Stomach smooth muscle (tissue), 2 donors: ENCODE measurements at regions not wholly inside any gene's neighbourhood (a gene's known extent, or its start where the extent isn't known, plus 50 kb on each side); places are given as distances from the start of the nearest gene placed in this dataset.

Source experiments
- H3K27ac ChIP-seq: one replicate; pipeline ENCODE4 v1.7.0; 2013; ENCODE audit warnings: mild to moderate bottlenecking, low read length, inconsistent platforms
- H3K27me3 ChIP-seq, 2 donors: one replicate each; pipeline ENCODE4 v1.7.0; 2013; ENCODE audit warnings: low read length in 2 of 2; ENCODE audit not compliant: insufficient read depth in 2 of 2, control insufficient read depth in 1 of 2
- H3K36me3 ChIP-seq, 2 donors: one replicate each; pipeline ENCODE4 v1.7.0; 2013; ENCODE audit warnings: low read length in 2 of 2; ENCODE audit not compliant: control insufficient read depth in 2 of 2, insufficient read depth in 2 of 2
- H3K4me1 ChIP-seq: one replicate; pipeline ENCODE4 v1.7.0; 2013; ENCODE audit warnings: low read length; ENCODE audit not compliant: control insufficient read depth, insufficient read depth
- H3K4me3 ChIP-seq, 2 donors: one replicate each; pipeline ENCODE4 v1.7.0; 2013; ENCODE audit warnings: low read length in 2 of 2
- H3K9ac ChIP-seq, 2 donors: one replicate each; pipeline ENCODE4 v1.7.0; 2013; ENCODE audit warnings: low read length in 2 of 2, mild to moderate bottlenecking in 1 of 2
- H3K9me3 ChIP-seq, 2 donors: one replicate each; pipeline ENCODE4 v1.7.0; 2013; ENCODE audit warnings: low read length in 2 of 2; ENCODE audit not compliant: control insufficient read depth in 2 of 2
- donor health status: healthy.
- donor health status: Pancreatic carcinoma.

DNA sequence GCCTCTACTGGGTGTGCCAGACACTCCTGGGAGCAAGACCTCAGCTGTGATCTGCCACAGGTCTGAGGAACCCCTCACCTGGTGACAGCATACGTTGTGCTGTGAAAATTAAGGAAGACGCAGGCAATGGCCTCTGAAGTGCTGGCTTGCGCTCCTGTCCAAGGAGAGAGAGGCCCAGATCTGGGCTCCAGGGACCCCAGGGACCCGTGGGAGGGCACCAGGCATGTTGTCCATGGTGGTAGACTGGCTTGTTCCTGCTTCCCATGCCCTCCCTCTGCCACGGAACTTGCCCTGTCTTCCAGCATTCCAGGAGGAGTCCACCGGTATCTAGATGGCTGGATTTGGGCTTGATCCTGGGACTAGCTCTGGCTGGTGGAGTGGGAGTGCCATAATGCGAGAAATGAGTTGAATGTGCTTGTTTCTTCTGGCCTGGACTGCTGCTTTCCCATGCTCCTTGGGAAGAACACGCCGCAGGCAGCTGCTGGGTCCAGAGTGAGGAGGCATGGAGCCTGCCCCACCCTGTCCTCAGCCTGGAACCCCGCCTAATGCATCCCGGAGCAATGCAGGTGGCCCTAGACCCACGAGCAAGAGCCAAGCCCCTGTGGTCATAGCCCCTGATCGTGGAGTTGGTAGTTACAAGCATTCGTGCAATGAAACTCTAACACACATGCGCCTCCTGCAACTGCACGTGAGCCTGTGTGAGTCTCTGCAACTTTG lies 190.2 kb downstream of the TEX29 start:
- no peaks in the 10 kb centered on the region for H3K4me1 ChIP-seq
- H3K27ac ChIP-seq, result no peak overlapping the region
- H3K9ac ChIP-seq, result no peak overlapping the region
- H3K27me3 ChIP-seq, result peaks cover 5 to 16% of the 10 kb centered on the region in 2 donors
- no peaks in the 10 kb centered on the region for H3K36me3 ChIP-seq
- no peak overlapping the region for H3K4me3 ChIP-seq
- no peaks in the 10 kb centered on the region for H3K9me3 ChIP-seq

DNA sequence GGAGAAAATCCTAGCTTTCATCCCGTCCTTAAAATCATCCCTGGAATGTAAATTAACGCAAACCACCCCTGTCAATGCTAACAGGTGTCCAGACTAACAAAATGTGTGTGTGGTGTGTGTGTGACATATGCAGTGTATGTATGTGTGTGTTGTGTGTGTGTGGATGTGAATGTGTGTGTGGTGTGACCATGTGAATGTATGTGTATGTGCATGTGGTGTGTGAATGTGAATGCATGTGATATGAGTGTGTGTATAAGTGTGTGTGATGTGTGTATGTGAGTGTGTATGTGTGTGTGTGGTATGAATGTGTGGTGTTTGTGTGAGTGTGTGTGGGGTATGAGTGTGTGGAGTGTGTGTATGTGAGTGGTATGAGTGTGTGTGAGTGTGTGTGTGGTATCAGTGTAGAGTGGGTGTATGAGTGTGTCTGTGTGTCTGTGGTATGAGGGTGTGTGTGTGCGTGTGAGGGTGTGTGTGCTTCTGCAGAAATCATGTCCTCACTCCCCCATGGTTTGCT lies 190.8 kb downstream of the TEX29 start:
- Histone ChIP-seq H3K4me1 (no peaks in the 10 kb centered on the region), H3K9ac (no peak overlapping the region), H3K36me3 (no peaks in the 10 kb centered on the region), H3K27ac (no peak overlapping the region), H3K4me3 (no peak overlapping the region), H3K9me3 (no peaks in the 10 kb centered on the region), H3K27me3 (peaks cover 5 to 17% of the 10 kb centered on the region in 2 donors)

DNA sequence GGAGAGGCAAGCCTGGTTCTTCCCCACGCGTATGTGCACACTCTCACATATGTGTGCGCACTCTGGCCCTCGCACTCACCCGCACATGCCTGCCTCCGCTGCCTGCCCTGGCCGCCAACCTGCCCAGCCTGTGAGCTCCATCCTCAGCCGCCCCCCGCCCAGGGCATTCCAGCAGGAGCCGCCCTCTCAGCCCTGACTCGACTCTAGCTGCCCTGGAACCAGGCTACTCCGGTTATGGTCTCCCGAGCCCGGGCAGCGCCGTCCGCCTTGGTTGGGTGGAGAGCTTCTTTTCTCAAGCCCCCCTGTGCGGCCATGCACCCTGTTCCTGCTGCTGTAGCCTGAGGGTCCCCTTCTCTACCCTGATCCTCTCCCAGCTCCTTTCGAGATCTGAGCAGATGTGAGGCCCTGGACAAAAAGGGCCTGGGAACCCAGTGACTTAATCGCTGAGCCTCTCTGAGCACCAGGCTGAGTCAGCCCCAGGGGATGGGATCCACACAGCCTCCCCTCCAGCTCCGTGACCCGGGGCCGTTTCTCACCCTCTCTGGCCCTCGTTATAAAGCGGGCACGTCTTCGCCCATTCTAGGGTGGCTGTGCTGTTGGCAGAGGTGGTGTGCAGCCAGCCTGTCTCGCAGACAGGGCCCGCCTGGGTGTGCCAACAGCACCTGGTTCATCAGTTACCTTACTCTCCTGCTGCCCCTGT lies 191.5 kb downstream of the TEX29 start:
- Histone ChIP-seq H3K36me3 (no peaks in the 10 kb centered on the region), H3K27me3 (peaks cover 4 to 19% of the 10 kb centered on the region in 2 donors), H3K4me1 (no peaks in the 10 kb centered on the region), H3K27ac (no peak overlapping the region), H3K9me3 (no peaks in the 10 kb centered on the region), H3K9ac (no peak overlapping the region), H3K4me3 (no peak overlapping the region)

DNA sequence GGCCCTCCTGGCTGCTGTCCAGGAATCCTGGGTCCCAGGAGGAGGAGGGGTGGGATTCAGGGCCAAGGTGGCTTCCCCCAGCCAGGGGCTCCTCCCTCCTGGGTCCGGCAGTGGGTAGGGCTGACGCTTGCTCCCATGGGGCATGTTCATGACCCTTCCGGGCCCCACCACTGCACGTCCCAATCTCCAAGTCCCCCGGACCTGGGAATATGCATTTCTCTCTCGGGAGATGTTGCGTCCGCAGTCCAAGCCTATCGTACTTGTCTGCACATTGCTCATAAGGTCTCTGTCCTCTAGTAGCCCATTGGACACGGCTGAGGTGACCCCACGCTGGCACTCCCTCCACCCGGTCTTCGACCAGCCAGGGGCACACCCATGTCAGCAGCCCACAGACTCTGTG lies 192.3 kb downstream of the TEX29 start:
- no peak overlapping the region for H3K4me3 ChIP-seq
- H3K9me3 ChIP-seq, result no peaks in the 10 kb centered on the region
- no peak overlapping the region for H3K27ac ChIP-seq
- H3K27me3 ChIP-seq, result peaks cover 8 to 23% of the 10 kb centered on the region in 2 donors
- no peak overlapping the region for H3K9ac ChIP-seq
- H3K36me3 ChIP-seq, result no peaks in the 10 kb centered on the region
- no peaks in the 10 kb centered on the region for H3K4me1 ChIP-seq

DNA sequence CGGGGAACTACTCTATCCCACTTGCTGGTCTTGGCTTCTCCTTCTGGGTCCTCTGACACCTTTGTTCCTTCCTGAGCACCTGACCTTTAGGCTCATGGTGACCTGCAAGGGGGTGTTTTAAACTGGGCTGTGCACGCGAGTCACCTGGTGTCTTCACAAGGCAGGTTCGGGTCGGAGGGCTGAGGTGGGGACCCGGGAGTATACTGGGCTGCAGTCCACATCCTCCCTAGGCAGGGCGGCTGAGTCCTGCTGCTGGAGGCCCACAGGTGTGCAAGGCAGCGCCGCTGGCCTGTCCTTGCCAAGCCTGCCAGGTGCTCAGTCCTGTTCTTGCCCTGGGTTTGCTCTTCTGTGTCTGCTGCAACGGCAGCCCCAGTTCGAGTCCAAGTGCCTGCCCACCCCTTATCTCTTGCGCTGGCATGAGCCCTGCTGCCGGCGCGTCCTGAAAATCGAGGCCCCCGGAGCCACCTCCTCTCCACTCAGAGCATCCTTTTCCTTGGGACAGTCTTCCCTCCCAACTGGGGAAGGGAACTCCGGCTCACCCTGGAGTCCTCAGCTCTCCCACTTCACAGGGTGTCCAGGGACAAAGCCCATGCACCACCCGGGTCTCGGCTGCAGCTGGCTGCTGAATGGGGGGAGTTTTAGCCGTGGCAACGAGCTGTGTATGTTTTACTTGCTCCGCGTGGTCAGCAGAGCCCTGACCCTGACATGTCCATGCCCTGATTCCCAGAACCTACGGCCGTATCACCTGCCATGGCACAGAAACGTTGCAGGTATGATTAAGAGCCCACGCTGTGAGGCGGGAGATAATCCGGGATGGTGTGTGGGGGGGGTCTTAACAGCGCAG lies 193.5 kb downstream of the TEX29 start:
- Histone ChIP-seq H3K27ac (no peak overlapping the region), H3K4me3 (no peak overlapping the region), H3K9me3 (no peaks in the 10 kb centered on the region), H3K9ac (no peak overlapping the region), H3K36me3 (no peaks in the 10 kb centered on the region), H3K27me3 (peaks cover 8 to 25% of the 10 kb centered on the region in 2 donors), H3K4me1 (no peaks in the 10 kb centered on the region)

DNA sequence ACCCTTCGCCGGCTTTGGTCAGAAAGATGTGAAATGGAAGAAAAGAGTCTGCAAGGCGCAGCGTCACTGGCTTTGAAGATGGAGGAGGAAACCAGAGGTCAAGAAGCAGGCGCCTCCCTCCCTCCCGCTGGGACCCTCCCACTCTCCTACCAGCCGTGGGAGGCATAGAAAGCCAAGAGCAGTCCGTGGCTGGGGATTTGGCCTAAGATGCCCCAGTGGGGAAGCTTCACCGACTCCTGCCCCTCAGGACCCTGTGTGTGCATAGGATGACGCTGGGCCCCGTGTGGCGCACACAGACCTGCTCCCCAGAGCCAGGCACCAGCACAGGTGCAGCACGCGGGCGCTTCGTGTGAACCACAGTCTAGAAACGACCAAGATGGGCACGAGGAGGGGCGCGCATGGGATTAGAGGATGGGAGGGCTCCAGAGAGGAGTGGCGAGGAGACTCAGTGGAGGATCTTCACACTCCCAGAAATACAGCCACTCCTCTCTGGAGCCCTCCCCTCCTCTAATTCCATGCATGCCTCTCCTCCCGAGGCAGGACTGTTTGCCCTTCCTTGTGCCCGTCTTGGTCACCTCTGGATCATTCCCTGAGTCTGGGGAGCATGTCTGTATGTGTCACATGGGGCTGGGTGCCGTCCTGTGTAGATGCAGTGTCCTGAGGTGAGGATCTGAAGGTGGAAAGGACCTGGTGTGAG lies 194.3 kb downstream of the TEX29 start:
- Histone ChIP-seq H3K4me1 (no peaks in the 10 kb centered on the region), H3K9me3 (no peaks in the 10 kb centered on the region), H3K27me3 (peaks cover 8 to 25% of the 10 kb centered on the region in 2 donors), H3K36me3 (no peaks in the 10 kb centered on the region), H3K9ac (no peak overlapping the region), H3K4me3 (no peak overlapping the region), H3K27ac (no peak overlapping the region)

DNA sequence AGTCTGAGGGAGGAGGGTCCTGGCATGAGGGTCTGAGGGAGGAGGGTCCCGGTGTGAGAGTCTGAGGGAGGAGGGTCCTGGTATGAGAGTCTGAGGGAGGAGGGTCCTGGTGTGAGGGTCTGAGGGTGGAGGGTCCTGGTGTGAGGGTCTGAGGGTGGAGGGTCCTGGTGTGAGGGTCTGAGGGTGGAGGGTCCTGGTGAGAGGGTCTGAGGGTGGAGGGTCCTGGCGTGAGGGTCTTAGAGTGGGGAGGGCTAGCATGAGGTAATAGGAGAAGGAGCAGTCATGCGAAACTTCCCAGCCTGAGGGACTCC lies 194.8 kb downstream of the TEX29 start:
- no peak overlapping the region for H3K27ac ChIP-seq
- no peak overlapping the region for H3K4me3 ChIP-seq
- H3K36me3 ChIP-seq, result no peaks in the 10 kb centered on the region
- H3K9me3 ChIP-seq, result no peaks in the 10 kb centered on the region
- no peak overlapping the region for H3K9ac ChIP-seq
- H3K4me1 ChIP-seq, result no peaks in the 10 kb centered on the region
- H3K27me3 ChIP-seq, result peaks cover 8 to 25% of the 10 kb centered on the region in 2 donors

DNA sequence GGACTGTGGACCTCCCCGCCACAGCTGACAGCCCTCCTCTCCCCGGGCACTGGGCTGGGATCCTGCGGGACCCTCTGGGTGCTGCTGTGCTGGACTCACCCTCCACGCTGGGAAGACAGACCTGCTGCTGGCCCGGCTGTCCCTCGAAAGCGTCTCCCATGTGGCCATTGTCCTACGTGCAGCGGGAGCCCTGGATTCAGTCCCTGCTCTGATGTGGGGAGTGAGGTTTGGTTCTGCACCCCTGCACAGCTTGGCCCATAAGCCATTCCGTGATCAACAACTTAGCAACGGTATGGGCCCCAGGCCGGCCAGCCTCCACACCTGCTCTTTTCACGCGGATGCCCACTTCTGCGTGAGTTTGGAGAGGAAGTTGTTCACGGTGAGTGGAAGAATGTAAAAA lies 195.2 kb downstream of the TEX29 start:
- peaks cover 8 to 25% of the 10 kb centered on the region in 2 donors for H3K27me3 ChIP-seq

DNA sequence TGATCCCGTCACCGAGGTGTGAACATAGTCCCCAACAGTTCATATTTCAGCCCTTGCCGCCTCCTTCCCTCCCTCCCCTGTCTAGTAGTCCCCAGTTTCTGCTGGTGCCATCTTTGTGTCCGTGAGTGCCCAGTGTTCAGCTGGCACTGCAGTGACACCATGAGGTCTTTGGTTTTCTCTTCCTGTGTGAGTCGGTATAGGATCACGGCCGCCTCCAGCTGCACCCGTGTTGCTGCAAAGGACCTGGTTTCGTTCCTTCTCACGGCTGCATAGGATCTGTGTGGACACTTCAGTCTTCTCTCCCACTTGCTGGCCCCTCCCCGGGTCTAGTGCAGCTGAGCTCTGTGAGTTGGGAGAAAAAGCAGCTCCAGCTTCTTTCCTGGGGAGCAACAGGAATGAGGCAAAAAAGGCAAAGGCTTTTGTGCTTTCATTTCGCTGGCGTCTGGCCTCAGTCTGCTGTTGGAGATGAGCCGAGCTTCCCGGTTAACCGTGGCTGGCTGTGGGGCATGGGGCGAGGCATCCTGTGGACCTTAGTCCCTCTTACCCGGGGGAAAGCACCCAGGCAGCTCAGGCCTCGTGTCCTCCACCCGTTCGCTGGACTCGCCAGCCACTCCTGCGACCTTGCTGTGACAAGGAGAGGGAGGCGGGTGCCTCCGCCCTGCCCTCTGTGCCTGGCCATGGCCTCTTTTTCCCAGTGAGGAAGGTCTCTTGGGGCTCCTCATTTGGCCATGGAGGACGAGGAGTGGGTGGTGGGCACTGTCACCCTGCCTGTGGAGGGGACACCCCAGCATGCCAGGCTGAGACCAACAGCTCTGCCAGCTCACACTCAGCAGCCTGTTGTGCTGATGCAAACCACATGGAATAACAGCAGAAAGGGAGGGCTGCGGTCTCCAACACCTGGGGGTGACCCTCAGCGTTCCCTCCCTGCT lies 196.5 kb downstream of the TEX29 start:
- H3K9me3 ChIP-seq, result no peaks in the 10 kb centered on the region
- no peak overlapping the region for H3K9ac ChIP-seq
- no peak overlapping the region for H3K4me3 ChIP-seq

More for the DNA sequence above, 195.2 kb downstream of the TEX29 start:
- Histone ChIP-seq H3K36me3 (no peaks in the 10 kb centered on the region), H3K27ac (no peak overlapping the region), H3K4me1 (no peaks in the 10 kb centered on the region), H3K9ac (no peak overlapping the region), H3K4me3 (no peak overlapping the region), H3K9me3 (no peaks in the 10 kb centered on the region)

More for the DNA sequence above, 196.5 kb downstream of the TEX29 start:
- H3K27ac ChIP-seq, result no peak overlapping the region
- H3K27me3 ChIP-seq, result peaks cover 8 to 25% of the 10 kb centered on the region in 2 donors
- no peaks in the 10 kb centered on the region for H3K36me3 ChIP-seq
- no peaks in the 10 kb centered on the region for H3K4me1 ChIP-seq
